Stimulated activated CD4-positive, alpha-beta T cell treated with anti-CD3 and anti-CD28 coated beads, Interleukin-2, amount 100 ng/mL, for 4 hours (primary cell): ENCODE measurements at regions not wholly inside any gene's neighbourhood (a gene's known extent, or its start where the extent isn't known, plus 50 kb on each side); places are given as distances from the start of the nearest gene placed in this dataset.
"Not testable (repeated sequence)": the region's sequence is repeated elsewhere in the genome, so short reads cannot be mapped to it uniquely, and the experiment has no call there.

Experiments used
- DNase-seq: peaks from one replicate; pipeline ENCODE4 v3.0.0-alpha.2; 2020; ENCODE audit warnings: low read depth

GRCh38 chr9:19935422-19935821 lies 146.6 kb upstream of the SLC24A2 start:
- no peak for DNase-seq

DNA sequence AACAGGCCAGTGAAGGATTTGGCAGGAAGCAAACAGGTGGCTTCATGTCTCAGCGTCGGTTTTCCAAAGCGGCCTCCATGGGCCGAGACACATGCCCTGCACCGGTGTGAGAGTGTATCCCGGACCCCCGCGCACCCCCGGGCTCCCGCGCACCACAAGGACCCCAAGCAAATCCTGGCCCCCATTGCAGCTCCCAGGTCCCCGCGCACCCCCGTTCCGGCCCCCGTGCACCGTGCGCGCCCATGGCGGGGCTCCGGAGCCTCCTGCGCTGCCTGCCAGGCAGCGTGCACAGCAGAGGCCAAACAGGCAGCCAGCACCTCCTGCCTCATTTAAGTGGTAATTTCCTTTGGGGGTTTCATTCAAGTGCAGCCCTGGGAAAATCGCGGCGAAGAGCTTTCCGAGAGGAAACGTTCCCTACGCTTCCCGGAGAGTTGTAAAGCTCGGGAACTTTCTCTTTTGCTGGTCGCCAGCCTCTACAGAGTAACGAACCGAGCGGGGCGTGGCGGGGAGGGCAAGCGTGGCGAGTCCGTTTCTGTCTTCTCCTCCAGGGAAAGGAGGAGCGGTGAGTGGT lies 145.5 kb upstream of the SLC24A2 start:
- no peak for DNase-seq

- no peak for DNase-seq
Measured at GRCh38 chr9:19931098-19931890, 142.5 kb upstream of the SLC24A2 start.

DNA sequence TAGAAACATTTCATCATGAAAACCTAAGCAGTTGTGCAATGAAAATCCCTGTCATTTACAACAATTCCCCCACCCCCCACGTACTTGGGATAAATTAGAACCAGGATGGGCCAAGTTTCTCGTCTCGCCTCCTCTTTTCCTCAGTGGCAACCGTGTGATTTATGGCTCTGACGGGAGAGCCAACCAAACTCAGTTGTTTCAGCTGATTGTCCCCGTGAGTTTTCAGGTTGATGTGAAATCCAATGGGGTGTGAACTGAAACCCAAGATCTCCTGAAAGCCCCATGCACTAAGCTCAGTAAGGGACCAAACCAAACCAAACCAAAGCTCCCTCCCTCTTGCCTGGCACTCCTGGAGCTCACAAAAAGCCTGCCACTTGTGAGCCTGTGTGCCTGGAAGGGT lies 138.7 kb upstream of the SLC24A2 start:
- DNase-seq, result no peak

GRCh38 chr9:19926774-19927173 lies 137.9 kb upstream of the SLC24A2 start:
- DNase-seq, result no peak

- DNase-seq, result peak; percentile 73
Measured at GRCh38 chr9:19925674-19926503, 137.1 kb upstream of the SLC24A2 start.

GRCh38 chr9:19924080-19924479 lies 135.2 kb upstream of the SLC24A2 start:
- no peak for DNase-seq

DNA sequence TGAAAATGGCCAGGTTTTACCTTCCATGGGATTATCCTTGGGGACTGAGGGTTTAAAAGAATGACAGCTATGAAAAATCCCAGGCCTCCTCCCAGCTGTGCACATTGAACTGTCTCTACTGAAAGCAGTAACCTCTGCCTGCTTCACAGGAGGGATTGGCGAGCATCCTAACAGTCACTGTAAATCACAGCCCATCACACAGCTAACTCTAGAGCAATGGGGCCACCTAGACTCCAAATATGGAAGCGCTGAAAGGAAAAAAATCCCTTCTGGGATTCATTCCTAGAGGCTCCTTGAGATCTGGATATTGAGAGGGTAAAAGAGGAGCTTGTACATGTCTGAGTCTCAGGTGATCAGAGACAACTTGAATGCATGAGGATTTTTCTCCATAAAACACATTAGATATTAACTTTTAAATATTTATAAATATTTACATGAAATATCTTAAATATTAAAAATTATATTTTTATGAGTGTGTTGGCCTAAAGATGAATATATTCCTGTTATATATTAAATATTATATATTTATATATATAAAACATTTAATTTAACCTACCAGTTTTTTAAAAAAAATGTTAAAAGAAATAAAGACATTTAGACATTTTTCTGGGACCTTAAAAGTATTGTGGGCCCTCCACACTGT lies 133.8 kb upstream of the SLC24A2 start:
- DNase-seq, result no peak

GRCh38 chr9:19920401-19920800 lies 131.6 kb upstream of the SLC24A2 start:
- no peak for DNase-seq

DNA sequence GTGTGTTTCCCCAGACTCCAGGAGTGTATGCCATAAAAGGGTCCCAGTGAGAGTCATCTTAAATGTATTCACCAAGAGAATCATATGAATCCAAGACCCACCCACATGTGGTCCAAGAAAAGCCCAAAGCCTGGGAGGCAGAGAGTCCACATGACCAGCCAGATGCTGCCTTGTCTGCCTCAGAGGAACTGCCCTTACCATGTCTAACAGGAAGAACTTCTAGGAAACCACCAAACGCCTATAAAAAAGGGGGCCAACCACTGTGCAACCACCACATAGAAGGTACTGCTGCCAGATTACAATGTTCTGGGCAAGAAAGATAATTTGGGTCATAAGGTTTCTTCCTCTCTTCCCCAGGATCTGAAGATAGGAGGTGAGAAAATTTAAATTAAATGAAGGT lies 129.8 kb upstream of the SLC24A2 start:
- no peak for DNase-seq

GRCh38 chr9:19914044-19914443 lies 125.2 kb upstream of the SLC24A2 start:
- DNase-seq, result no peak

DNA sequence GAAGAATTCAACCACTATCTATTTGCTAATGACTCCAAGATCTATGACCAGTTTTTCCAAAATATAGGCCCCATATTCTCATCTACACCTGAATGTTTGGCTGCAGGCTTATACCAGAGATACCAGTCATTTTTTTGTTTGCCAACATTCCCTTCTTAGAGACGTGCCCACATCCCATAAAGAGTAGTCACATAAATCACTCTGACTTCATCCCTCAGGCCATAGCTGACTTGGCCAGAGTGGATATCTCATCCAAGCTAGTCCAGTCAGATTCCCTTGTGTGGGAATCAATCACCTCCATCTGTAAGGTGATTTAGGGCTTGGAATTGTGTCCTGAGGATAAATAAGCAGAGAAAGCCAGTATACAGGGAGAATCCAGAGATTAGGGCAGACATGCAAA lies 124.3 kb upstream of the SLC24A2 start:
- DNase-seq, result no peak

DNA sequence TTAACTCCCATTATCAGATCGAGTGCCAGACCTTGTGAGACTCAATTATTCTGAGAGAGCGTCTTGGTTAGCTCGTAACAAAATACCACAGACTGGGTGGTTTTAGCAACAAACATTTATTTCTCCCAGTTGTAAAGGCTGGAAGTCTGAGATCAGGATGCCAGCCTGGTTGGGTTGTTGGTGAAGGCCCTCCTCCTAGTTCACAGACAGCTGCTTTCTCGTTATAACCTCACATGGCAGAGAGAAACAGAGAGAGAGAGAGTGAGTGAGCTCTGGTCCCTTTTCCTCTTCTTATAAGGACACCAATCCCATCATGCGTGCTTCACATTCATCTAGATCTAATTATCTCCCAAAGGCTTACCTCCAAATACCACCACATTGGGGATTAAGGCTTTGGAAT lies 114.2 kb upstream of the SLC24A2 start:
- no peak for DNase-seq

GRCh38 chr9:19901586-19901985 lies 112.7 kb upstream of the SLC24A2 start:
- DNase-seq, result no peak

- no peak for DNase-seq
Measured at GRCh38 chr9:19896161-19896560, 107.3 kb upstream of the SLC24A2 start.

- not testable (repeated sequence) for DNase-seq
Measured at GRCh38 chr9:19895578-19895977, 106.7 kb upstream of the SLC24A2 start.

DNA sequence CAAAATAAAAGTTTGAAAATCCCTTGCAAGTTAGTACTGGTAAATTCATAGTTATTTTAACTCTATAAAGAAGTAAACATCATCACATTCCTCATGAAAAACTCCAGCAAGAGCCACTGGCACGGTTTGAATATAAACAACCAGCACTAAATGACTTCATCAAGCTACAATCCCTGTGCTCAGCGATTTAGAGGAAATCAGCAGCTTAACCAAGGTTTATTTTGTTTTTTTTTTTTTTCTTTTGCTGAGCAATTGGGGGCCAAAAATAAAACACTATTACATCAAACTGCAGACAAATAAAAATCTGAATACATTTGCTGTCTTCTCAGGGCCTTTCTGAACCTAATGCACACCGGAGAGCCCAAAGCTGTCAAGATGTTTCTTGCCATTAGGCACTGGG lies 106.2 kb upstream of the SLC24A2 start:
- DNase-seq, result no peak

DNA sequence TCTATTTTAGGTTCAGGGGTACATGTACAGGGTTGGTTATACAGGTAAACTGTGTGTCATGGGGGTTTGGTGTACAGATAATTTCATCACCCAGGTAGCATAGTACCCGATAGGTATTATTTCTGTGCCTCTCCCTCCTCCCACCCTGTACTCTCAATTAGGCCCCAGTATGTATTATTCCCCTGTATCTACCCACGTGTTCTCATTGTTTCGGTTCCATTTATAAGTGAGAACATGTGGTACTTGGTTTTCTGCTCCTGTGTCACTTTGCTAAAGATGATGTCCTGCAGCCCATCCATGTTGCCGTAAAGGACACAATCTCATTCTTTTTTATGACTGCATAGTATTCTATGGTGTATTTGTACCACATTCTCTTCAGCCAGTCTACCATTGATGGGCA lies 96.8 kb upstream of the SLC24A2 start:
- no peak for DNase-seq

- DNase-seq, result no peak
Measured at GRCh38 chr9:19879062-19879461, 90.2 kb upstream of the SLC24A2 start.

- no peak for DNase-seq
Measured at GRCh38 chr9:19876569-19877316, 87.9 kb upstream of the SLC24A2 start.

- DNase-seq, result no peak
Measured at GRCh38 chr9:19875291-19875920, 86.6 kb upstream of the SLC24A2 start.
